Inflammatory macrophage treated with lipopolysaccharide for 4 hours (primary cell): ENCODE measurements at regions not wholly inside any gene's neighbourhood (a gene's known extent, or its start where the extent isn't known, plus 50 kb on each side); places are given as distances from the start of the nearest gene placed in this dataset.

Experiments
- DNase-seq: peaks from one replicate; pipeline ENCODE4 v3.0.0-alpha.2; 2020

GRCh38 chr12:63224396-63224795 lies 73.4 kb upstream of the AVPR1A start:
- no peak for DNase-seq

GRCh38 chr12:63223128-63223527 lies 72.1 kb upstream of the AVPR1A start:
- no peak for DNase-seq

- no peak for DNase-seq
Measured at GRCh38 chr12:63222582-63222981, 71.6 kb upstream of the AVPR1A start.

GRCh38 chr12:63220921-63221320 lies 69.9 kb upstream of the AVPR1A start:
- no peak for DNase-seq

- DNase-seq, result no peak
Measured at GRCh38 chr12:63212316-63212715, 61.3 kb upstream of the AVPR1A start.

GRCh38 chr12:63208956-63209355 lies 58.0 kb upstream of the AVPR1A start:
- DNase-seq, result no peak

- no peak for DNase-seq
Measured at GRCh38 chr12:63206909-63207308, 55.9 kb upstream of the AVPR1A start.

GRCh38 chr12:63206494-63206893 lies 55.5 kb upstream of the AVPR1A start:
- no peak for DNase-seq
